ENCODE measurements at regions not wholly inside any gene's neighbourhood (a gene's known extent, or its start where the extent isn't known, plus 50 kb on each side); places are given as distances from the start of the nearest gene placed in this dataset.

- no peak for DNase-seq (ENCODE audit: low spot score)
- Histone ChIP-seq H3K27me3 (no peaks in the 10 kb centered on the region), H3K36me3 (replicated peaks; ENCODE audit: insufficient read depth, low read depth) (no peaks in the 10 kb centered on the region), H3K9me2 (replicated peaks; ENCODE audit: insufficient read depth) (no peaks in the 10 kb centered on the region), H3K79me2 (no peaks in the 10 kb centered on the region), H3K9me3 (ENCODE audit: low read depth) (no peaks in the 10 kb centered on the region), H3K4me2 (no peak overlapping the region), H3K27ac (no peak overlapping the region), H2AFZ (no peak overlapping the region), H3K4me1 (ENCODE audit: insufficient read depth) (peaks cover 5% of the 10 kb centered on the region), H4K20me1 (ENCODE audit: insufficient read depth, poor library complexity, severe bottlenecking) (no peaks in the 10 kb centered on the region), H3K4me3 (no peak overlapping the region)
- TF ChIP-seq, protein P1, sequence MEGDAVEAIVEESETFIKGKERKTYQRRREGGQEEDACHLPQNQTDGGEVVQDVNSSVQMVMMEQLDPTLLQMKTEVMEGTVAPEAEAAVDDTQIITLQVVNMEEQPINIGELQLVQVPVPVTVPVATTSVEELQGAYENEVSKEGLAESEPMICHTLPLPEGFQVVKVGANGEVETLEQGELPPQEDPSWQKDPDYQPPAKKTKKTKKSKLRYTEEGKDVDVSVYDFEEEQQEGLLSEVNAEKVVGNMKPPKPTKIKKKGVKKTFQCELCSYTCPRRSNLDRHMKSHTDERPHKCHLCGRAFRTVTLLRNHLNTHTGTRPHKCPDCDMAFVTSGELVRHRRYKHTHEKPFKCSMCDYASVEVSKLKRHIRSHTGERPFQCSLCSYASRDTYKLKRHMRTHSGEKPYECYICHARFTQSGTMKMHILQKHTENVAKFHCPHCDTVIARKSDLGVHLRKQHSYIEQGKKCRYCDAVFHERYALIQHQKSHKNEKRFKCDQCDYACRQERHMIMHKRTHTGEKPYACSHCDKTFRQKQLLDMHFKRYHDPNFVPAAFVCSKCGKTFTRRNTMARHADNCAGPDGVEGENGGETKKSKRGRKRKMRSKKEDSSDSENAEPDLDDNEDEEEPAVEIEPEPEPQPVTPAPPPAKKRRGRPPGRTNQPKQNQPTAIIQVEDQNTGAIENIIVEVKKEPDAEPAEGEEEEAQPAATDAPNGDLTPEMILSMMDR (IDR thresholded peaks at IDR 0.05; ENCODE audit: poor library complexity) = no peak
- TF ChIP-seq EZH2 (IDR thresholded peaks at IDR 0.05; ENCODE audit: borderline replicate concordance) = no peak
- no peak for TF ChIP-seq EZH2phosphoT487 (IDR thresholded peaks at IDR 0.05; ENCODE audit: low read depth, severe bottlenecking, unreplicated experiment)
- WGBS (ENCODE audit: low lambda C conversion rate, missing lambda C conversion rate) = 45% methylated on average over 8 of the region's 8 CpGs
These were observed 117.2 kb downstream of the CMPK2 start for GRCh38 chr2:6748406-6749067.

- Histone ChIP-seq H3K4me2 (peak overlapping the region; percentile 43), H3K4me1 (ENCODE audit: insufficient read depth) (peaks cover 5% of the 10 kb centered on the region), H2AFZ (no peak overlapping the region), H3K79me2 (no peaks in the 10 kb centered on the region), H3K36me3 (replicated peaks; ENCODE audit: insufficient read depth, low read depth) (no peaks in the 10 kb centered on the region), H3K27me3 (no peaks in the 10 kb centered on the region), H4K20me1 (ENCODE audit: insufficient read depth, poor library complexity, severe bottlenecking) (no peaks in the 10 kb centered on the region), H3K9me2 (replicated peaks; ENCODE audit: insufficient read depth) (no peaks in the 10 kb centered on the region), H3K27ac (no peak overlapping the region), H3K9me3 (ENCODE audit: low read depth) (no peaks in the 10 kb centered on the region), H3K4me3 (no peak overlapping the region)
- no peak for DNase-seq (ENCODE audit: low spot score)
- WGBS (ENCODE audit: low lambda C conversion rate, missing lambda C conversion rate) = 56% methylated on average over 2 of the region's 2 CpGs
- TF ChIP-seq, protein P1 (IDR thresholded peaks at IDR 0.05; ENCODE audit: poor library complexity) = no peak
- TF ChIP-seq EZH2phosphoT487 (IDR thresholded peaks at IDR 0.05; ENCODE audit: low read depth, severe bottlenecking, unreplicated experiment) = no peak
- TF ChIP-seq EZH2 (IDR thresholded peaks at IDR 0.05; ENCODE audit: borderline replicate concordance) = no peak
These were observed 115.7 kb downstream of the CMPK2 start for GRCh38 chr2:6749962-6750361.

DNA sequence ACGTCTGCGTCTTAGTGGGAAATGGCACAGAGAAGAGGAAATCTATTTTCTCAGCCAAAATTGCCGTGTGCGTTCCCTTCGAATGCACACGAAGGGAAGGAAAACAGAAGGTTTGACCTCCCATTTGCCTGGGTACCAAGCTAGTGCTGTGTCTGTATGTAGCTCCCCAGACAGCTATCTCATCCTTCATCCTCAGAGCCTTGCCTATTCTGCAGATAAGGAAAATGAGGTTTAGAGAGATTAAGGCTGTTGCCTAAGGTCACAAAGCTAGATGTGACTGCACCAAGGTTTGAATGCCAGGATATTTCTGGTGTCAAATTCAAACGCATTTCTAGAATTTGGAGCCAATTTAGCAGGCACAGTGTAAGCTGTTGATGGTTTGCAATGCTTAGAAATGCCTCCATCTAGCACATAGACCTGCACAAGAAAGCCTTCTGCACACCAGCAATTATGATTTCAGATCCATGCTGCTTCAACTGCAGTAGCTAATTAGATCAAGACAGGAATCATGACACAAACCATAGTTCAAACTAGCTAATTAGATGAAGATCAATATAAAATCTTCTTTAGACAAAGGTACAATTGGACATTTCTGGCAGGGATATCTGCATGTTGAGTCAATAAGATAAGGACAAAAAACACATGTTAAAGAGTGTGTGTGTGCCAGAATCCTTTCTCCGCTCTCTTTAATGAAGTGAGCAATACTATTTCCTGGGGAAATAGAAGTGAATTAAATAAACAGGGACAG, 115.1 kb downstream of the CMPK2 start:
- H3K27ac ChIP-seq = no peak overlapping the region
- H3K79me2 ChIP-seq = no peaks in the 10 kb centered on the region
- DNase-seq (ENCODE audit: low spot score) = no peak
- H3K27me3 ChIP-seq = no peaks in the 10 kb centered on the region
- H3K4me2 ChIP-seq = peak overlapping the region; percentile 2
- TF ChIP-seq EZH2 (IDR thresholded peaks at IDR 0.05; ENCODE audit: borderline replicate concordance) = no peak
- TF ChIP-seq EZH2phosphoT487 (IDR thresholded peaks at IDR 0.05; ENCODE audit: low read depth, severe bottlenecking, unreplicated experiment) = no peak
- TF ChIP-seq, protein P1 (IDR thresholded peaks at IDR 0.05; ENCODE audit: poor library complexity) = no peak
- H3K9me3 ChIP-seq (ENCODE audit: low read depth) = no peaks in the 10 kb centered on the region
- H3K4me3 ChIP-seq = no peak overlapping the region
- 60% methylated on average over 8 of the region's 8 CpGs for WGBS (ENCODE audit: low lambda C conversion rate, missing lambda C conversion rate)
- H2AFZ ChIP-seq = no peak overlapping the region
- H4K20me1 ChIP-seq (ENCODE audit: insufficient read depth, poor library complexity, severe bottlenecking) = no peaks in the 10 kb centered on the region
- H3K36me3 ChIP-seq (replicated peaks; ENCODE audit: insufficient read depth, low read depth) = no peaks in the 10 kb centered on the region
- peaks cover 5% of the 10 kb centered on the region for H3K4me1 ChIP-seq (ENCODE audit: insufficient read depth)
- no peaks in the 10 kb centered on the region for H3K9me2 ChIP-seq (replicated peaks; ENCODE audit: insufficient read depth)

Data from hepatocyte (in vitro differentiated cells).